Stimulated activated CD4-positive, alpha-beta T cell treated with anti-CD3 and anti-CD28 coated beads, Interleukin-15, amount 100 ng/mL, for 48 hours (primary cell): ENCODE measurements at regions not wholly inside any gene's neighbourhood (a gene's known extent, or its start where the extent isn't known, plus 50 kb on each side); places are given as distances from the start of the nearest gene placed in this dataset.
"Not testable (repeated sequence)": the region's sequence is repeated elsewhere in the genome, so short reads cannot be mapped to it uniquely, and the experiment has no call there.

Experiments used
- DNase-seq, 2 donors: peaks; one replicate each; pipeline ENCODE4 v3.0.0-alpha.2; 2020; ENCODE audit warnings: low read depth in 2 of 2

DNA sequence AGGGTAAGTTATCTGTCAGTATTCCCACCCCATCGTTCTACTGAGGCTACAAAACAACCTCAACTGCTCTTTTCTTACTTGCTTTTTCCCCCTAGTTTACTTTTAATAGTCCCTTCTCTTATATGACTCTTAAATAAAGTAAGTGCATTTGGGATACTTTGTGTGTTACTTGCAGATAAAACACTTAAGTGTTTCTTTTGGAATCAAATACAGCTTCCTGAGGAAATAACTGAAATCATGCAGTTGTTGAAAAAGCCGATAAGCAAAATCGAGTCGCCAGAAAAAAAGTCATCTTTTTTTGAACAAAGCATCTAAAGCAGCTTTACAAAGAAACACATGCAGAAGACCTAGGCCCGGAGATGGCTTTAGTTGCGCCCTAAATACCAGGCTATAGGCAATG, 53.5 kb upstream of the EPB41L4A start:
- no peak for DNase-seq

- no peak for DNase-seq
Measured at GRCh38 chr5:112473989-112474388, 54.9 kb upstream of the EPB41L4A start.

- no peak for DNase-seq
Measured at GRCh38 chr5:112475747-112476365, 56.8 kb upstream of the EPB41L4A start.

DNA sequence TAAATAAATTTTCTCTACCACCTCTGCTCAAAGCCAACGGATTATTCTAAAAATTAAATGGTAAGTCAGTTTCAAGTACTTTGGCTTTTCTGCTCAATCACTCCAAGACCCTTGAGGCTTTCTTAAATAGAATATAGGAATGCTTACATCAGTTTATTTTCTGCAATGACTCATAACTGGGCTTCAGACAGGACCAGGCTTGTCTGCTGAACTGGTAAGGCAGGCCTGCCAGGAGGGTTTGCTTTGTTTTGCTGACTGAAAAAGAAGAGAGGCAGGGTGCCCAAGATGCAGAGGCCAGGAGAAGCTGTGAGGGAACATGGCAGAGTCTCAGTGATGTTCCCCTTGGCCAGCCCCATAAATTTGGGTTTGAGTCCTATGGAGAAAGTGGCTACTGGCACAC, 60.3 kb upstream of the EPB41L4A start:
- DNase-seq: no peak

DNA sequence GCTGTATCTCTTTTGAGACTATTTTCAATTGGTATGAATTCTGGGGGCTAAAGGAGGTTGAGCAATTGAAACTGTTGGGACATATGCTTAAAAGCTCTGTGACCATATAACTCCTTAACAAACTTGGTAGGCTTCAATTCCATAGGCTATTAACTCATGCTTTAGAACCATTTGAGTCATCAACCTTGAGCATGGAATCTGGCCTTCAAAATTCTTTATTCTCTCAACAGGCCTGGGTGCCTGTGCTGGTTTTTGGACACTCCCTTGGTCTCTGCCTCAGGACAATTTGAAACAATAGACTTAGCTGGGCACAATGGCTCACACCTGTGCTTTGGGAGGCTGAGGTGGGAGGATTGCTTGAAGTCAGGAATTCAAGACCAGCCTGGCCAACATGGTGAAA, 61.4 kb upstream of the EPB41L4A start:
- no peak for DNase-seq

DNA sequence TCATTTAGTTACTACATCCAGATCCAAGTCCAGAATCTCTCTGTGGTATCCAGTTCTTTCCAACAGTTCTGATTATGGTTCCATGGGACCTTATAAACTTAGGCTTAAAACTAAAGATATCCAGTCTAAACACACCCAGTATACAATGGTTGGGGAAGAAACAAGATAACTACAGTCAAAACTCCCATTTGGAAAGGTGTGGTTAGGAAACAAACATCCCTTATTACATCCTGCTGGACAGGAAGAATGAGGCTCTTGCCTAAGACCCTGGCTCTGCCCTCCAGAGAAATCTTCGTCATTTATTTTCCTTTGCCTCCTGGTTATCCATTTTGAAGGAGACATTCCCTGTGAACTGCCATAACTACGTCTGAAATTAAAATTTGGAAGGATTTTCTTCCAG, 64.6 kb upstream of the EPB41L4A start:
- DNase-seq: no peak

- DNase-seq: no peak
Measured at GRCh38 chr5:112485934-112486355, 66.9 kb upstream of the EPB41L4A start.

GRCh38 chr5:112491257-112491656, 72.2 kb upstream of the EPB41L4A start:
- DNase-seq: no peak

GRCh38 chr5:112492291-112492690, 73.2 kb upstream of the EPB41L4A start:
- peak in 1 of 2 donors; percentile 7 for DNase-seq

DNA sequence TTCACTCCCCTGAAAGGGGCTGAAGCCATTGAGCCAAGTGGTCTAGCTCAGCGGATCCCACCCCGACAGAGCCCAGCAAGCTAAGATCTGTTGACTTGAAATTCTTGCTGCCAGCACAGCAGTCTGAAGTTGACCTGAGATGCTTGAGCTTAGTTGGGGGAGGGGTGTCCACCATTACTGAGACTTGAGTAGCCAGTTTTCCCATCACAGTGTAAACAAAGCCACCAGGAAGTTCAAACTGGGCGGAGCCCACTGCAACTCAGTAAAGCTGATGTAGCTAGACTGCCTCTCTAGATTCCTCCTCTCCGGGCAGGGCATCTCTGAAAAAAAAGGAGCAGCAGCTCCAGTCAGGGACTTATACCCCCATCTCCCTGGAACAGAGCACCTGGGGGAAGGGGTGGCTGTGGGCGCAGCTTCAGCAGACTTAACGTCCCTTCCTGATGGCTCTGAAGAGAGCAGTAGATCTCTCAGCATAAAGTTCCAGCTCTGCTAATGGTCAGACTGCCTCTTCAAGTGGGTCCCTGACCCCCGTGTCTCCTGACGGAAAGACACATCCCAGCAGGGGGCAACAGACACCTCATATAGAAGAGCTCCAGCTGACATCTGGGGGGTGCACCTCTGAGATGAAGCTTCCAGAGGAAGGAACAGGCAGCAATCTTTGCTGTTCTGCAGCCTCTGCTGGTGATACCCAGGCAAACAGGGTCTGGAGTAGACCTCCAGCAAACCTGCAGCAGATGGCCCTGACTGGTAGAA, 84.8 kb upstream of the EPB41L4A start:
- not testable (repeated sequence) for DNase-seq

DNA sequence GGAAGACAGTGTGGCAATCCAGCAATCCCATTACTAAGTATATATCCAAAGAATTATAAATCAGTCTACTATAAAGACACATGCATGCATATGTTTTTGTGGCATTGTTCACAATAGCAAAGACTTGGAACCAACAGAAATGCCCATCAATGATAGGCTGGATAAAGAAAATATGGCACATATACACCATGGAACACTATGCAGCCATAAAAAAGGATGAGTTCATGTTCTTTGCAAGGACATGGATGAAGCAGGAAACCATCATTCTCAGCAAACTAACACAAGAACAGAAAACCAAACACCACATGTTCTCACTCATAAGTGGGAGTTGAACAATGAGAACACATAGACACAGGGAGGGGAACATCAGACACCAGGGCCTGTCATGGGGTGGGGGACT, 90.0 kb upstream of the EPB41L4A start:
- DNase-seq: not testable (repeated sequence)

GRCh38 chr5:112511920-112512319, 92.8 kb upstream of the EPB41L4A start:
- no peak for DNase-seq

DNA sequence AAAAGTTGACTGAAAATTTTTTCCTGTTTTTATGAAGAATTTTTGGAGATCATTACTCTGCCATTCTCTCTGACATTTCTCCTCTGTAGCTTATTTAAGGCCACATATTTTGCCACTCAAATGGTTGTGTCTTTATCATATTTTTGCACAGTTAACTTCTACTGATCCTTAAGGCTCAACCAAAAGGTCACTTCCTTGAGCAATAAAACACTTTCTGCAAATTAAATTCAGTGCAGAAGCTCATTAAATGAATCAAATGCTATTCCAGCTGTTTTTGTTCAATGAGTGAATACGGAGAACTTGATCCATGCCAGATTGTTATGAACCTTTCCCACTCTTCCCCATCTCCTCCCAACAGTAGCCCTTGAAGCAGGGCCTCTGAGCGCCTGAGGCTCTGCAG, 93.8 kb upstream of the EPB41L4A start:
- DNase-seq: no peak

DNA sequence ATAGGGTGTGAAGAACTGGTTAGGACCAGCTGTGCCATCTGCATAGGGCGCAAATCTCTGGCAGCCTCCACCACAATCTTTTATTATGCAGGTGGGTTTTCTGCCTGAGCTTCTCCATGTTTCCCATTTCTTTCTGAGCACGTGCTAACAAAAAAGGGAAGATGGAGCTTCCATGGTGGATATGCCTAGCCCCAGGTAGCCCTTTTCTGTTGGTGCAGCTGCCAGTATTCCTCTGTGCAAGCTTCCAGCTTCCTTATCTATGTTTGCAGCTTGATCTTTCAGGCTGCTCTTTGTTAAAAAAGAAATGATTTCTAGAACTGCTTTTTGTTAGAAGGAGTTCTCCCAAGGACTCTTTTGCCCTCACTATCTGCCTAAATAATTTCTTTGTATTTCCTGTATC, 95.0 kb upstream of the EPB41L4A start:
- DNase-seq: no peak

- not testable (repeated sequence) for DNase-seq
Measured at GRCh38 chr5:112520474-112520873, 101.4 kb upstream of the EPB41L4A start.

- DNase-seq: not testable (repeated sequence)
Measured at GRCh38 chr5:112522891-112523673, 104.0 kb upstream of the EPB41L4A start.

DNA sequence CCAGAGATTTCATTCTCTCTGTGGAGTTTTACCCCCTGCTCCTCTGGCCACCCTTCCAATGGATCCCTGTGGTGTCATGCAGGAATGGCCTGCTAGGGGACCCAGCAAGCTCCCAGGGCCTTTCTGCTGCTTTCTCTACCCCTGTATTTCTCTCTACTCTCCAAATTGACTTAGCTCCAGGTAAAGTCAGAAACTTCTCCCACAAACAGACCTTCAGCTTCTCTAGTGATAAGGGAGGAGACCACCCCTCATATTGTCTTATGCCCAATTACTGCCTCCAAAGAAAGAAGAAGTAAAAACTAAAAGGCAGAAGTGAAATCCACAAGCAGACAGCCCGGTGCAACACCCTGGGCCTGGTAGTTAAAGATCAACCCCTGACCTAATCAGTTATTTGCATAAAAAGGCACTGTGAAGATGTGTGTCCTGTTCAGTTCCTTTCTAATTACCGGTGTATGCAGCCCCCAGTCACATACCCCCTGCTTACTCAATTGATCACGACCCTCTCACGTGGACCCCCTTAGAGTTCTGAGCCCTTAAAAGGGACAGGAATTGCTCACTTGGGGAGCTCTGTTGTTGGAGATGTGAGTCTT, 104.7 kb upstream of the EPB41L4A start:
- not testable (repeated sequence) for DNase-seq

GRCh38 chr5:112525217-112525616, 106.1 kb upstream of the EPB41L4A start:
- no peak for DNase-seq

GRCh38 chr5:112528928-112529327, 109.9 kb upstream of the EPB41L4A start:
- DNase-seq: no peak

DNA sequence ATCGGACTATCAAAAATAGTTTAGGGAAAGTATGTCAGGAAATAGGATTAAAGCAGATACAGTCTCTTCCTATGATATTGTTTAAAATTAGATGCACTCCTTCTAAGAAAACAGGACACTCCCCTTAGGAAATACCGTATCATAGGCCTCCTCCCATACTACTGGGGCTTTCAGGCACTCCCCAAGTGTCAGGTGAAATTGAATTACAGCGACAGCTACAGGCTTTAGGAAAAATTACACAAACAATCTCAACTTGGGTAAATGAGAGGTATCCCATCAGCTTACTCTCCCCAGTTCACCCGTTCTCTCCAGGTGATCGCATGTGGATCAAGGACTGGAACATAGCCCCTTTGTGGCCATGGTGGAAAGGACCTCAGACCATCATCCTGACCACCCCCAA, 110.4 kb upstream of the EPB41L4A start:
- no peak for DNase-seq

- no peak for DNase-seq
Measured at GRCh38 chr5:112532654-112533360, 113.7 kb upstream of the EPB41L4A start.

DNA sequence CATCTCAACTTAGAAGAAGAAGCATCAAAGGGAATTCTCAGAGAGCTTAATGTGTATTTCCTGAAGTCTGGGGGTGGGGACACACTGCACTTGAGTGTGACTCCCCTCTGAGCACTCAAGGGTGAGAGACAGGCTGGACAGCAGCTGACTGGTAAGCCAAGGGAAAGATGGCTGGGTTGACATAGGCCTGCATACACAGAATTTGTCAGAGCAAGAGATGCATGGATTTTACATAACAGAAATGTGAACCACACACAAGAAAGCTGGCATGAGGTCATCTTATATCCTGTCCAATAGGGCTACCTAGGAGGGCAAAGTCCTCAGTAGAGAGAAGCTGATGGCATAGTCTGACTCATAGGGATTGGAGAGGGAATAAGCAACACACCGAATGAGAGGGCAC, 114.3 kb upstream of the EPB41L4A start:
- no peak for DNase-seq
